ENCODE measurements at regions not wholly inside any gene's neighbourhood (a gene's known extent, or its start where the extent isn't known, plus 50 kb on each side); places are given as distances from the start of the nearest gene placed in this dataset.

GRCh38 chr6:81682858-81683620, 69.4 kb downstream of the TENT5A start:
- TF ChIP-seq CTCF (IDR thresholded peaks at IDR 0.05) (no peak), POLR2A (IDR thresholded peaks at IDR 0.05) (no peak), EP300 (IDR thresholded peaks at IDR 0.05; ENCODE audit: low read depth) (no peak)

All from transverse colon (tissue), 3 donors.